Activated T-cell treated with anti-CD3 and anti-CD28 coated beads for 24 hours (primary cell): ENCODE measurements at regions not wholly inside any gene's neighbourhood (a gene's known extent, or its start where the extent isn't known, plus 50 kb on each side); places are given as distances from the start of the nearest gene placed in this dataset.

Experiments
- DNase-seq: peaks from one replicate; pipeline ENCODE4 v3.0.0-alpha.2; 2020; ENCODE audit warnings: low read depth

- DNase-seq = no peak
Observed at GRCh38 chr10:9645404-9645803, 1372.3 kb upstream of the CELF2 start.

GRCh38 chr10:9645928-9646600, 1371.6 kb upstream of the CELF2 start:
- no peak for DNase-seq

- no peak for DNase-seq
Observed at GRCh38 chr10:9654261-9654660, 1363.4 kb upstream of the CELF2 start.

- no peak for DNase-seq
Observed at GRCh38 chr10:9656386-9656785, 1361.3 kb upstream of the CELF2 start.

GRCh38 chr10:9656996-9657395, 1360.7 kb upstream of the CELF2 start:
- no peak for DNase-seq

- no peak for DNase-seq
Observed at GRCh38 chr10:9657530-9657929, 1360.1 kb upstream of the CELF2 start.

- no peak for DNase-seq
Observed at GRCh38 chr10:9668411-9668810, 1349.3 kb upstream of the CELF2 start.

GRCh38 chr10:9670911-9671310, 1346.8 kb upstream of the CELF2 start:
- no peak for DNase-seq

- DNase-seq = no peak
Observed at GRCh38 chr10:9681655-9682054, 1336.0 kb upstream of the CELF2 start.

GRCh38 chr10:9682802-9683201, 1334.9 kb upstream of the CELF2 start:
- DNase-seq = no peak

GRCh38 chr10:9684186-9684585, 1333.5 kb upstream of the CELF2 start:
- no peak for DNase-seq

- DNase-seq = no peak
Observed at GRCh38 chr10:9685596-9685995, 1332.1 kb upstream of the CELF2 start.

- DNase-seq = no peak
Observed at GRCh38 chr10:9688711-9689110, 1329.0 kb upstream of the CELF2 start.

GRCh38 chr10:9707216-9707615, 1310.5 kb upstream of the CELF2 start:
- no peak for DNase-seq

- DNase-seq = no peak
Observed at GRCh38 chr10:9709849-9710248, 1307.8 kb upstream of the CELF2 start.

GRCh38 chr10:9712393-9712792, 1305.3 kb upstream of the CELF2 start:
- no peak for DNase-seq

GRCh38 chr10:9719246-9719645, 1298.4 kb upstream of the CELF2 start:
- DNase-seq = no peak

GRCh38 chr10:9733766-9734165, 1283.9 kb upstream of the CELF2 start:
- DNase-seq = no peak

GRCh38 chr10:9734218-9734617, 1283.5 kb upstream of the CELF2 start:
- DNase-seq = no peak

GRCh38 chr10:9735731-9736130, 1281.9 kb upstream of the CELF2 start:
- DNase-seq = no peak

GRCh38 chr10:9743639-9744038, 1274.0 kb upstream of the CELF2 start:
- DNase-seq = no peak

- no peak for DNase-seq
Observed at GRCh38 chr10:9745158-9745557, 1272.5 kb upstream of the CELF2 start.

GRCh38 chr10:9757176-9757575, 1260.5 kb upstream of the CELF2 start:
- no peak for DNase-seq

GRCh38 chr10:9759596-9759995, 1258.1 kb upstream of the CELF2 start:
- no peak for DNase-seq
